Loucy (cell line): ENCODE measurements at regions not wholly inside any gene's neighbourhood (a gene's known extent, or its start where the extent isn't known, plus 50 kb on each side); places are given as distances from the start of the nearest gene placed in this dataset.

Experiments used
- EZH2phosphoT487 ChIP-seq: fragments of 200-600 bp; IDR thresholded peaks from 2 replicates; pipeline ENCODE4 v1.6.1; 2018; ENCODE audit warnings: antibody characterized with exemption, mild to moderate bottlenecking, moderate library complexity, borderline replicate concordance
- TF ChIP-seq, protein P1 (sequence below): fragments of 200-600 bp; sonication (generic); conservative IDR thresholded peaks from 2 replicates; pipeline ENCODE4 v1.5.1; 2014; ENCODE audit warnings: mild to moderate bottlenecking, antibody characterized with exemption, low read length

DNA sequence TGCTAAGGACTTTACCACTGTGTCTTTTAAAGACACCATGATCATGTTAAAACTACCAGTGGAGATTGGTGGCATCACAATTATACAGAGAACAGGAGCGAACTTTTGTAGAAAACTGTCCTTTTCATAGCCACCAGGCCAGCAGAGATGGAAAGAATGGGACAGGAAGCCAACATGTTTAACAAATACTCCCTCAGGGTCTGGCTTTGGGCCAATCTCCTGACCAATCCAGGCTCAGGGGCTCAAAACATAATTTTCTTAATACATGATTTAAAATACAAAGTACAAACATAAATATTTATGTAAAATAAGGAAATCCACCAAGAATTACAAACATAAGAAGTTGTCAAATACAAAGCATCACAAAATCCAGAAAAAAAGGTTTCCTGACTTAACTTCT lies 266.0 kb downstream of the VPS13C start:
- TF ChIP-seq, protein P1, sequence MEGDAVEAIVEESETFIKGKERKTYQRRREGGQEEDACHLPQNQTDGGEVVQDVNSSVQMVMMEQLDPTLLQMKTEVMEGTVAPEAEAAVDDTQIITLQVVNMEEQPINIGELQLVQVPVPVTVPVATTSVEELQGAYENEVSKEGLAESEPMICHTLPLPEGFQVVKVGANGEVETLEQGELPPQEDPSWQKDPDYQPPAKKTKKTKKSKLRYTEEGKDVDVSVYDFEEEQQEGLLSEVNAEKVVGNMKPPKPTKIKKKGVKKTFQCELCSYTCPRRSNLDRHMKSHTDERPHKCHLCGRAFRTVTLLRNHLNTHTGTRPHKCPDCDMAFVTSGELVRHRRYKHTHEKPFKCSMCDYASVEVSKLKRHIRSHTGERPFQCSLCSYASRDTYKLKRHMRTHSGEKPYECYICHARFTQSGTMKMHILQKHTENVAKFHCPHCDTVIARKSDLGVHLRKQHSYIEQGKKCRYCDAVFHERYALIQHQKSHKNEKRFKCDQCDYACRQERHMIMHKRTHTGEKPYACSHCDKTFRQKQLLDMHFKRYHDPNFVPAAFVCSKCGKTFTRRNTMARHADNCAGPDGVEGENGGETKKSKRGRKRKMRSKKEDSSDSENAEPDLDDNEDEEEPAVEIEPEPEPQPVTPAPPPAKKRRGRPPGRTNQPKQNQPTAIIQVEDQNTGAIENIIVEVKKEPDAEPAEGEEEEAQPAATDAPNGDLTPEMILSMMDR, result no peak
- TF ChIP-seq EZH2phosphoT487, result no peak
